H9 (cell line): ENCODE measurements at regions not wholly inside any gene's neighbourhood (a gene's known extent, or its start where the extent isn't known, plus 50 kb on each side); places are given as distances from the start of the nearest gene placed in this dataset.

ENCODE experiments used
- DNase-seq: peaks from one replicate; pipeline ENCODE4 v3.0.0-alpha.2; 2017
- H2AFZ ChIP-seq: one replicate; pipeline ENCODE4 v1.6.1; 2013; ENCODE audit warnings: mild to moderate bottlenecking, low read length, control low read depth, moderate library complexity
- H2AK5ac ChIP-seq: 2 replicates; pipeline ENCODE4 v1.6.1; 2013; ENCODE audit warnings: low read length, control low read depth, mixed read lengths; ENCODE audit not compliant: insufficient read length
- H2BK120ac ChIP-seq: one replicate; pipeline ENCODE4 v1.6.1; 2013; ENCODE audit warnings: low read depth, mild to moderate bottlenecking, low read length, control low read depth, inconsistent platforms; ENCODE audit not compliant: poor library complexity, severe bottlenecking
- H2BK12ac ChIP-seq: 2 replicates; pipeline ENCODE4 v1.6.1; 2013; ENCODE audit warnings: low read length, control low read depth, mixed read lengths, low read depth; ENCODE audit not compliant: insufficient read length
- H2BK15ac ChIP-seq: 2 replicates; pipeline ENCODE4 v1.6.1; 2013; ENCODE audit warnings: low read depth, low read length, control low read depth
- H2BK20ac ChIP-seq: one replicate; pipeline ENCODE4 v1.6.1; 2013; ENCODE audit warnings: low read depth, mild to moderate bottlenecking, low read length, control low read depth, inconsistent platforms; ENCODE audit not compliant: poor library complexity, severe bottlenecking
- H2BK5ac ChIP-seq: 2 replicates; pipeline ENCODE4 v1.6.1; 2013; ENCODE audit warnings: low read length, control low read depth, mixed read lengths; ENCODE audit not compliant: insufficient read length
- H3K14ac ChIP-seq: 2 replicates; pipeline ENCODE4 v1.6.1; 2013; ENCODE audit warnings: low read length, control low read depth; ENCODE audit not compliant: insufficient read depth
- H3K18ac ChIP-seq: 2 replicates; pipeline ENCODE4 v1.6.1; 2013; ENCODE audit warnings: low read depth, mild to moderate bottlenecking, mixed read lengths, low read length, control low read depth; ENCODE audit not compliant: insufficient read length
- H3K23ac ChIP-seq: 2 replicates; pipeline ENCODE4 v1.6.1; 2013; ENCODE audit warnings: low read length, control low read depth, mixed read lengths, low read depth; ENCODE audit not compliant: insufficient read length
- H3K23me2 ChIP-seq: 2 replicates; pipeline ENCODE4 v1.6.1; 2013; ENCODE audit warnings: low read depth, mild to moderate bottlenecking, mixed read lengths, low read length, control low read depth; ENCODE audit not compliant: insufficient read length, poor library complexity, severe bottlenecking
- H3K27ac ChIP-seq: 2 replicates; pipeline ENCODE4 v1.5.1; 2013; ENCODE audit warnings: low read length, control low read depth, mixed read lengths, low read depth; ENCODE audit not compliant: insufficient read length
- H3K27me3 ChIP-seq: 2 replicates; pipeline ENCODE4 v1.6.1; 2013; ENCODE audit warnings: low read length, control low read depth, inconsistent platforms; ENCODE audit not compliant: insufficient read depth
- H3K4ac ChIP-seq: 2 replicates; pipeline ENCODE4 v1.6.1; 2013; ENCODE audit warnings: low read depth, mild to moderate bottlenecking, control low read depth, inconsistent platforms, low read length, moderate library complexity
- H3K4me1 ChIP-seq: 2 replicates; pipeline ENCODE4 v1.6.1; 2013; ENCODE audit warnings: low read length, control low read depth, inconsistent platforms; ENCODE audit not compliant: insufficient read depth
- H3K4me2 ChIP-seq: 2 replicates; pipeline ENCODE4 v1.6.1; 2013; ENCODE audit warnings: low read length, control low read depth, mixed read lengths; ENCODE audit not compliant: insufficient read length, insufficient read depth
- H3K56ac ChIP-seq: 2 replicates; pipeline ENCODE4 v1.6.1; 2013; ENCODE audit warnings: low read depth, mild to moderate bottlenecking, mixed read lengths, low read length, control low read depth; ENCODE audit not compliant: insufficient read length
- H3K79me1 ChIP-seq: 2 replicates; pipeline ENCODE4 v1.6.1; 2013; ENCODE audit warnings: low read depth, mild to moderate bottlenecking, moderate library complexity, low read length, control low read depth, inconsistent platforms; ENCODE audit not compliant: insufficient read depth, poor library complexity, severe bottlenecking
- H3K79me2 ChIP-seq: 2 replicates; pipeline ENCODE4 v1.6.1; 2013; ENCODE audit warnings: low read length, control low read depth, inconsistent platforms; ENCODE audit not compliant: insufficient read depth
- H3K9ac ChIP-seq: 2 replicates; pipeline ENCODE4 v1.6.1; 2013; ENCODE audit warnings: low read length, control low read depth, mixed read lengths; ENCODE audit not compliant: insufficient read length; ENCODE audit errors: extremely low read depth
- H3K9me3 ChIP-seq: one replicate; pipeline ENCODE4 v1.6.1; 2013; ENCODE audit warnings: low read depth, low read length, inconsistent platforms; ENCODE audit not compliant: control insufficient read depth
- H3T11ph ChIP-seq: one replicate; pipeline ENCODE4 v1.6.1; 2013; ENCODE audit warnings: mild to moderate bottlenecking, low read length, control low read depth, inconsistent platforms
- H4K20me1 ChIP-seq: one replicate; pipeline ENCODE4 v1.6.1; 2013; ENCODE audit not compliant: control insufficient read depth, insufficient read length, insufficient read depth
- H4K5ac ChIP-seq: 2 replicates; pipeline ENCODE4 v1.6.1; 2013; ENCODE audit warnings: low read depth, mild to moderate bottlenecking, mixed read lengths, low read length, control low read depth; ENCODE audit not compliant: insufficient read length
- H4K8ac ChIP-seq: replicated peaks from 2 replicates; pipeline ENCODE4 v1.6.1; 2013; ENCODE audit warnings: low read length, control low read depth, mixed read lengths, low read depth; ENCODE audit not compliant: insufficient read length
- H4K91ac ChIP-seq: 2 replicates; pipeline ENCODE4 v1.6.1; 2013; ENCODE audit warnings: low read depth, mild to moderate bottlenecking, moderate library complexity, mixed read lengths, low read length, control low read depth; ENCODE audit not compliant: insufficient read length
- H3K27ac Mint-ChIP-seq, 3 experiments: 2 replicates in 2 of 3; 3 replicates in 1 of 3; pipeline ENCODE4 v1.8.0; 2020 to 2021; ENCODE audit warnings: mixed read lengths in 3 of 3, mild to moderate bottlenecking in 1 of 3, moderate library complexity in 1 of 3
- H3K27me3 Mint-ChIP-seq: 2 replicates; pipeline ENCODE4 v1.8.0; 2021; ENCODE audit warnings: low read depth, mild to moderate bottlenecking, moderate library complexity, mixed read lengths
- H3K36me3 Mint-ChIP-seq, 3 experiments: 2 replicates in 2 of 3; 3 replicates in 1 of 3; pipeline ENCODE4 v1.8.0; 2020 to 2021; ENCODE audit warnings: low read depth in 3 of 3, mixed read lengths in 3 of 3; ENCODE audit not compliant: insufficient read depth in 1 of 3
- H3K4me1 Mint-ChIP-seq, 2 experiments: 2 replicates each; pipeline ENCODE4 v1.8.0; 2020; ENCODE audit warnings: mixed read lengths in 2 of 2
- H3K4me3 Mint-ChIP-seq, 2 experiments: 2 replicates in 1 of 2; 3 replicates in 1 of 2; pipeline ENCODE4 v1.8.0; 2020 to 2021; ENCODE audit warnings: mild to moderate bottlenecking in 2 of 2, mixed read lengths in 2 of 2, moderate library complexity in 1 of 2
- H3K9me3 Mint-ChIP-seq, 2 experiments: 2 replicates in 1 of 2; 3 replicates in 1 of 2; pipeline ENCODE4 v1.8.0; 2020; ENCODE audit warnings: mild to moderate bottlenecking in 2 of 2, mixed read lengths in 2 of 2, moderate library complexity in 1 of 2
- CTCF ChIP-seq: fragments of 200-600 bp; sonication (generic); conservative IDR thresholded peaks from 3 replicates; pipeline ENCODE4 v1.8.0; 2021; ENCODE audit warnings: antibody characterized with exemption, mild to moderate bottlenecking
- WGBS: extraction: QIAGEN DNeasy Blood & Tissue Kit; methylation state at CpG from one replicate; pipeline ENCODE4 v1.1.7; 2013; ENCODE audit warnings: missing lambda C conversion rate, low lambda C conversion rate, mixed read lengths; ENCODE audit not compliant: insufficient read length; ENCODE audit errors: extremely low coverage; 5-methylcytosine and 5-hydroxymethylcytosine counted together

- H3K23me2 ChIP-seq: peaks cover 7% of the 10 kb centered on the region
- H4K5ac ChIP-seq: no peak overlapping the region
- no peak overlapping the region for H2BK12ac ChIP-seq
- H2BK20ac ChIP-seq: no peak overlapping the region
- H3K27me3 ChIP-seq: no peaks in the 10 kb centered on the region
- H3K27ac ChIP-seq: no peak overlapping the region
- H3K4me3 Mint-ChIP-seq: no peak overlapping the region
- H3K9ac ChIP-seq: no peak overlapping the region
- no peak overlapping the region for H3K4ac ChIP-seq
- H3K36me3 Mint-ChIP-seq: no peaks in the 10 kb centered on the region
- H2AK5ac ChIP-seq: no peak overlapping the region
- H3K56ac ChIP-seq: no peak overlapping the region
- H3K23ac ChIP-seq: no peak overlapping the region
- no peaks in the 10 kb centered on the region for H3K79me2 ChIP-seq
- no peak overlapping the region for H4K91ac ChIP-seq
- no peaks in the 10 kb centered on the region; the same call in 1 of the 2 replicates for H3K4me1 ChIP-seq
- no peak for DNase-seq
- H3K9me3 Mint-ChIP-seq: no peaks in the 10 kb centered on the region
- H3K79me1 ChIP-seq: no peaks in the 10 kb centered on the region
- no peaks in the 10 kb centered on the region for H4K20me1 ChIP-seq
- H3K27me3 Mint-ChIP-seq: peaks cover 8% of the 10 kb centered on the region
- no peak overlapping the region for H3K4me2 ChIP-seq
- TF ChIP-seq CTCF: no peak
- H3K14ac ChIP-seq: no peak overlapping the region
- no CpG with 5 or more reads among the region's 13 CpGs for WGBS
- H3T11ph ChIP-seq: no peak overlapping the region
- H2AFZ ChIP-seq: no peak overlapping the region
- H3K9me3 ChIP-seq: no peaks in the 10 kb centered on the region
- H2BK120ac ChIP-seq: no peak overlapping the region
- no peak overlapping the region for H3K27ac Mint-ChIP-seq
- no peak overlapping the region for H4K8ac ChIP-seq
- no peak overlapping the region for H2BK5ac ChIP-seq
- no peak overlapping the region for H2BK15ac ChIP-seq
- H3K18ac ChIP-seq: no peak overlapping the region
- peaks cover 10 to 19% of the 10 kb centered on the region in 2 experiments for H3K4me1 Mint-ChIP-seq
Observed at GRCh38 chr7:101747053-101747878, 70.2 kb upstream of the CUX1 start.
